Activated T-helper 2 cell treated with anti-CD3 and anti-CD28 coated beads, Interferon-gamma antibody, Interleukin-2, Interleukin-4, amounts not matched to agents 10 μg/mL and 5 μg/mL and 100 μg/mL, durations not matched to agents 14 hours and 24 hours and 36 hours (primary cell): ENCODE measurements at regions not wholly inside any gene's neighbourhood (a gene's known extent, or its start where the extent isn't known, plus 50 kb on each side); places are given as distances from the start of the nearest gene placed in this dataset.

Experiments used
- DNase-seq: peaks from one replicate; pipeline ENCODE4 v3.0.0; 2021; ENCODE audit warnings: low spot score
- H3K27ac Mint-ChIP-seq: one replicate; pipeline ENCODE4 v1.8.0; 2021; ENCODE audit warnings: mixed read lengths
- H3K27me3 Mint-ChIP-seq: one replicate; pipeline ENCODE4 v1.8.0; 2021; ENCODE audit warnings: low read depth, mixed read lengths
- H3K36me3 Mint-ChIP-seq: one replicate; pipeline ENCODE4 v1.8.0; 2021; ENCODE audit warnings: low read depth, mixed read lengths
- H3K4me1 Mint-ChIP-seq: one replicate; pipeline ENCODE4 v1.8.0; 2021; ENCODE audit warnings: low read depth, mixed read lengths
- H3K4me3 Mint-ChIP-seq: one replicate; pipeline ENCODE4 v1.8.0; 2021; ENCODE audit warnings: low read depth, mild to moderate bottlenecking, moderate library complexity, mixed read lengths
- H3K9me3 Mint-ChIP-seq: one replicate; pipeline ENCODE4 v1.8.0; 2021; ENCODE audit warnings: mixed read lengths
- intact Hi-C: fragments of 100-400 bp; cut with micrococcal nuclease; formaldehyde crosslinking; loops from one replicate; pipeline ENCODE4 v1.15.1; 2023

GRCh38 chr2:236899950-236900640 lies 185.6 kb upstream of the COPS8 start:
- Mint-ChIP-seq H3K27me3 (peaks cover 6% of the 10 kb centered on the region), H3K4me1 (no peaks in the 10 kb centered on the region), H3K36me3 (no peaks in the 10 kb centered on the region), H3K27ac (no peak overlapping the region), H3K9me3 (no peaks in the 10 kb centered on the region), H3K4me3 (no peak overlapping the region)
- no peak for DNase-seq
- intact Hi-C loops: no loop called here

GRCh38 chr2:236901956-236902355 lies 183.7 kb upstream of the COPS8 start:
- no peaks in the 10 kb centered on the region for H3K36me3 Mint-ChIP-seq
- H3K4me3 Mint-ChIP-seq: no peak overlapping the region
- no peaks in the 10 kb centered on the region for H3K27me3 Mint-ChIP-seq
- intact Hi-C loops: no loop called here
- no peak for DNase-seq
- no peaks in the 10 kb centered on the region for H3K4me1 Mint-ChIP-seq
- H3K9me3 Mint-ChIP-seq: no peaks in the 10 kb centered on the region
- no peak overlapping the region for H3K27ac Mint-ChIP-seq

- no peak for DNase-seq
- H3K36me3 Mint-ChIP-seq: no peaks in the 10 kb centered on the region
- no peak overlapping the region for H3K4me3 Mint-ChIP-seq
- no peaks in the 10 kb centered on the region for H3K4me1 Mint-ChIP-seq
- no peak overlapping the region for H3K27ac Mint-ChIP-seq
- intact Hi-C loops: no loop called here
- H3K9me3 Mint-ChIP-seq: no peaks in the 10 kb centered on the region
- H3K27me3 Mint-ChIP-seq: no peaks in the 10 kb centered on the region
Observed at GRCh38 chr2:236903978-236904377, 181.7 kb upstream of the COPS8 start.

GRCh38 chr2:236904389-236905263 lies 181.1 kb upstream of the COPS8 start:
- Mint-ChIP-seq H3K4me3 (no peak overlapping the region), H3K4me1 (no peaks in the 10 kb centered on the region), H3K36me3 (no peaks in the 10 kb centered on the region), H3K27me3 (no peaks in the 10 kb centered on the region), H3K9me3 (no peaks in the 10 kb centered on the region), H3K27ac (no peak overlapping the region)
- intact Hi-C loops: no loop called here
- DNase-seq: no peak

- intact Hi-C loops: no loop called here
- no peak for DNase-seq
- H3K36me3 Mint-ChIP-seq: no peaks in the 10 kb centered on the region
- H3K4me1 Mint-ChIP-seq: no peaks in the 10 kb centered on the region
- H3K27ac Mint-ChIP-seq: no peak overlapping the region
- H3K27me3 Mint-ChIP-seq: peaks cover 2% of the 10 kb centered on the region
- no peaks in the 10 kb centered on the region for H3K9me3 Mint-ChIP-seq
- no peak overlapping the region for H3K4me3 Mint-ChIP-seq
Observed at GRCh38 chr2:236905976-236906375, 179.7 kb upstream of the COPS8 start.

GRCh38 chr2:236908439-236909192 lies 177.1 kb upstream of the COPS8 start:
- Mint-ChIP-seq H3K9me3 (no peaks in the 10 kb centered on the region), H3K36me3 (no peaks in the 10 kb centered on the region), H3K4me1 (no peaks in the 10 kb centered on the region), H3K4me3 (no peak overlapping the region), H3K27ac (no peak overlapping the region), H3K27me3 (peaks cover 7% of the 10 kb centered on the region)
- intact Hi-C loops: no loop called here
- DNase-seq: no peak

GRCh38 chr2:236909193-236909504 lies 176.5 kb upstream of the COPS8 start:
- no peak for DNase-seq
- Mint-ChIP-seq H3K9me3 (no peaks in the 10 kb centered on the region), H3K27ac (no peak overlapping the region), H3K4me3 (no peak overlapping the region), H3K27me3 (peaks cover 7% of the 10 kb centered on the region), H3K4me1 (no peaks in the 10 kb centered on the region), H3K36me3 (no peaks in the 10 kb centered on the region)
- intact Hi-C loops: no loop called here

- no peak overlapping the region for H3K27ac Mint-ChIP-seq
- no peak for DNase-seq
- no peaks in the 10 kb centered on the region for H3K36me3 Mint-ChIP-seq
- no peaks in the 10 kb centered on the region for H3K9me3 Mint-ChIP-seq
- no peak overlapping the region for H3K4me3 Mint-ChIP-seq
- H3K4me1 Mint-ChIP-seq: no peaks in the 10 kb centered on the region
- H3K27me3 Mint-ChIP-seq: peaks cover 7% of the 10 kb centered on the region
- intact Hi-C loops: no loop called here
Observed at GRCh38 chr2:236909802-236910201, 175.9 kb upstream of the COPS8 start.

GRCh38 chr2:236910781-236911495 lies 174.8 kb upstream of the COPS8 start:
- Mint-ChIP-seq H3K4me1 (no peaks in the 10 kb centered on the region), H3K4me3 (no peak overlapping the region), H3K27me3 (peaks cover 7% of the 10 kb centered on the region), H3K9me3 (no peaks in the 10 kb centered on the region), H3K36me3 (no peaks in the 10 kb centered on the region), H3K27ac (no peak overlapping the region)
- intact Hi-C loops: no loop called here
- no peak for DNase-seq

GRCh38 chr2:236912326-236913120 lies 173.2 kb upstream of the COPS8 start:
- H3K27ac Mint-ChIP-seq: no peak overlapping the region
- H3K36me3 Mint-ChIP-seq: no peaks in the 10 kb centered on the region
- intact Hi-C loops: no loop called here
- DNase-seq: no peak
- H3K4me1 Mint-ChIP-seq: no peaks in the 10 kb centered on the region
- H3K9me3 Mint-ChIP-seq: no peaks in the 10 kb centered on the region
- no peak overlapping the region for H3K4me3 Mint-ChIP-seq
- H3K27me3 Mint-ChIP-seq: peaks cover 7% of the 10 kb centered on the region

GRCh38 chr2:236915186-236915585 lies 170.5 kb upstream of the COPS8 start:
- Mint-ChIP-seq H3K27ac (no peak overlapping the region), H3K9me3 (no peaks in the 10 kb centered on the region), H3K4me1 (no peaks in the 10 kb centered on the region), H3K4me3 (no peak overlapping the region), H3K36me3 (no peaks in the 10 kb centered on the region), H3K27me3 (peaks cover 7% of the 10 kb centered on the region)
- DNase-seq: no peak
- intact Hi-C loops: no loop called here

- Mint-ChIP-seq H3K36me3 (no peaks in the 10 kb centered on the region), H3K9me3 (no peaks in the 10 kb centered on the region), H3K4me3 (no peak overlapping the region), H3K27ac (no peak overlapping the region), H3K4me1 (no peaks in the 10 kb centered on the region), H3K27me3 (peaks cover 9% of the 10 kb centered on the region)
- DNase-seq: no peak
- intact Hi-C loops: no loop called here
Observed at GRCh38 chr2:236915726-236916125, 170.0 kb upstream of the COPS8 start.
